ENCODE measurements at regions not wholly inside any gene's neighbourhood (a gene's known extent, or its start where the extent isn't known, plus 50 kb on each side); places are given as distances from the start of the nearest gene placed in this dataset.
A peak's percentile ranks its signal among the peaks of the same experiment; 100 is the strongest.

DNA sequence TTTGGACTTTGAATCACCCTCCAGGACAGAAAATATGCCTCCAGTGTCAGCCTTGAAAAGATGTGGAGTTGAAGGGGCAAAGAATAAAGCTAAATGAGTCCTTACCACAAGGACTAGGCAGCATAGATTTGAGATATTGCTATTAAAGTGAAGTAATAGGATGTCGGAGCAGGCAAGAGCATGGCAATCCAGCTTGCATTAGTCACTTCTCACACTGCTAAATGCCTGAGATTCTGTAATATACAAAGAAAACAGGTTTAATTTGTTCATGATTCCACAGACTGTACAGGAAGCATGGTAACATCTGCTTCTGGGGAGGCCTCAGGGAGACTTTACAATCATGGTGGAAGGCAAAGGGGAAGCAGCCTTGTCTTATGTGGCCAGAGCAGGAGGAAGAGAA, 109.8 kb upstream of the PCDH7 start:
- no peak for DNase-seq

- DNase-seq, result no peak
These were observed 105.4 kb upstream of the PCDH7 start for GRCh38 chr4:30614771-30615170.

DNA sequence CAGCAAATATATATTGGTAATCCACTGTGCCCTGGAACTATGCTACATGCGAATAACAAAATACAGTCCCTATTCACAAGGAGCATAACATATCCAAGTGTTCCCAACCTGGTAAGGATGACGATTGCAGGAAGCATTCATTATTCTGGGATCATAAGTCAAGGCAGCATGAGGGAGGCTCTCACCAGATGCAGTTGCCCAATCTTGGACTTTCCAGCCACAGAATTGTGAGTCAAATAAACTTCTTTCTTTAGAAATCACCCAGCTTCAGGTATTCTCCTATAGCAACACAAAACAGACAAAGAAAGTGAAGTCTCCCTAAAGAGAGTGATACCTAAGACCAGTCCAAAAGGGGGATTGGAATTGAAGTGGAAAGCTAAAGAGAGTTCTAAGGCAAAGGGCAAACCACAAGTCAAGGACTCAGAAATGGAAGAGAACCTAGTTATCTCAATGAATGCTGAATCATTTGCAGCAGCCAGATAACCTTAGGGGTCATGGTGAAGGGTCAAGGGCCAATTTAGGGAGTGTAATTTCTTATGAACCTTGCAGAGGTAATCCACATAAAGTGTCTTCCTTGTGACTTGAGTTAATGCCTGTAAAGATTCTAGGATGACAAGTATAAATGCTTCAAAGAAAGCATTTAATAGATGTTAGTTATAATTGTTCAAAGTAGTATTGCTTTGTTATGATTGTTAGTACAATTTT, 103.1 kb upstream of the PCDH7 start:
- no peak for DNase-seq

DNA sequence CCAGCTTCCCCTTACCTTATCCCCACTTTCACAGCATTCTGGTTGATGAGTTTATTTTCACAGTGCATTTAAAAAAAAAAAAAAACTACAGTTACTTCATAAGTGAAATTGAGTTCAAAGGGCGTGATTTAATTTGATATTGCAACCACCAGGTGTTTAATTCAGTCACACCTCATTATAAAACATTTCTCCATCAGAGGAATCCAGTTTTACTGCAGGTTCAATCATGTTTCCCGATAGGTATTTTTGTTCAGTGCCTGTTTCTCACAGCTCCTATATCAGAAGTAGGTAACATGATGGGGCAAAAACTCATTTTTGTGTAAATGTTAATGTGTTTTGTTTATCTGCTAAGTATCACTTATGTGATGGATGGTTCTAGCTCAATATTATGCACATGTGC, 102.3 kb upstream of the PCDH7 start:
- no peak for DNase-seq

GRCh38 chr4:30619679-30620078, 100.5 kb upstream of the PCDH7 start:
- DNase-seq, result peak; percentile 4

- no peak for DNase-seq
These were observed 99.5 kb upstream of the PCDH7 start for GRCh38 chr4:30620711-30621110.

DNA sequence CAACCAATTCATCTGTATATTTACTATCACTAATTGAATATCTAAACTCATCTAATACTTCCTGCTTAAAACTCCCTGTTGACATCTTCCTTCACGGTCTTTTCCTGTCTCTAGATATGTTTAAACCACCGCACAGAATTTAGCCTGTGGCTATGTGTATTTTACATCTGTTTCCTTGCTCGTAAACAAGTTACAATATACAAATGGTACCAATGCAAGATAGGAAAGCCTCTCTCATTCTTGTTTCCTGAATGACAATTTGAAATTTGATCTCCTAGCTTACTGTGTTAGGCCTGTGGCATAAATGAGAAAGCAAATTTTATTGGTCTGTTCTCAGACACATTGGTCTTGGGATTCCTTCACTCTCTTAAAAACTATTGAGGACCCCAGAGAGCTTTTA, 89.7 kb upstream of the PCDH7 start:
- no peak for DNase-seq

GRCh38 chr4:30632751-30633150, 87.4 kb upstream of the PCDH7 start:
- DNase-seq, result no peak

DNA sequence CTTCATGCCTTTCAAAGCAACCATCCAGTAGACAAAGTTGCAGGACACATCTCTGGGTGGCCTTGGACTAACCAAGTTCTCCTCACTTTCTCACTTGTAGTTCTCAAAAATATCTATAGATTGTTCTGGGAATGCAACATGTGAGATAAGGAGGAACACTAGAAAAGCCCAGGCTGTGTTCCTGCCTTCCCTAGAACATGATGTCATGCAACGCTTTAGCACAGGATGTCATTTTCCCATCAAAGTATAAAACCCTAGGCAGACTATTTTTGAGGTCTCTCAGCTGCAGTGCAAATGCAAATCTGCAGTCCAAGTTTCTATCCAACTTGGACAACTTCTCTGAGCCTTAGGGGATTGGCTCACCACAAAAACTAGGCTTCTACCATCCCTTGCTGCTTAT, 78.8 kb upstream of the PCDH7 start:
- no peak for DNase-seq

GRCh38 chr4:30642567-30642966, 77.6 kb upstream of the PCDH7 start:
- no peak for DNase-seq

- no peak for DNase-seq
These were observed 66.9 kb upstream of the PCDH7 start for GRCh38 chr4:30653291-30653690.

DNA sequence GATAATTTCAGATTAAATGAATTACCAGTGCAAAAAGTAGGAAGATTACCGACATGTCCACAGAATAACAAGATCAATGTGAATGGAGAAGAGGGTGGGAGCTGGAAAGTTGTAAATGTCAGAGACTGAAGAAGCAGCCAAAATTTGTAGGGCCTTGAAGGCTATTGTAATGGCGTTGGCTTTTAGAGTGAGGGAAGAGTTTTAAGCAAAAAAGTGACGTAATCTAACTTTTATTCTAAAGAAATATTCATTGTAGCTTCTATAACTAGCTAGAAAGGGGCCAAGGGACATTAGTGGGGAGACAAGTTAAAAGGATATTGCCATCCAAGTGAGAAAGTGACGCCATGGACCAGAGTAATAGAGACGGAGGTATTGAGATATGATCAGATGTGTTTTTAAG, 63.3 kb upstream of the PCDH7 start:
- DNase-seq, result no peak

- no peak for DNase-seq
These were observed 52.2 kb upstream of the PCDH7 start for GRCh38 chr4:30667919-30668318.

DNA sequence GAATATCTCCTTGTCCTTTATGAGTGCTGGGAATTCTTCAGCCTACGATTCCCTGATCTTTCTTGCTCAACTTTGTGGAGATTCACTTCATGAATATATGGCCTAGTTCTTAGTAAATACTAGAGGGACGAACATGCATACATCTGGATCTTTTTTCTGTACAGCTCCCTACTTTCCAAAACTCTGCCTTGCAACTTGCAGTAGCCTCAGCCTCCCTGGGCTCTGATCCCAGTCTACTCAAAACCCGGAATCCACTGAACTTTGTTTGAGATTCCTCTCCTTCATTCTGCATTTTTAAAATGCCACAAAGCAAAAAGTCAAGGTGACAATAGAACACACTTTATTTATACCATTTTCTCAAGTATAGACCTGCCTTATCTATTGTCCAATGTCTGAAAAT, 50.0 kb upstream of the PCDH7 start:
- no peak for DNase-seq
